AG09319 (cell line): ENCODE measurements at regions not wholly inside any gene's neighbourhood (a gene's known extent, or its start where the extent isn't known, plus 50 kb on each side); places are given as distances from the start of the nearest gene placed in this dataset.

Experiments used
- DNase-seq: peaks from one replicate; pipeline ENCODE4 v3.0.0-alpha.2; 2010; ENCODE audit warnings: low read depth; ENCODE audit errors: extremely low read depth
- CTCF ChIP-seq: IDR thresholded peaks from 2 replicates; pipeline ENCODE4 v1.5.1; 2011; ENCODE audit warnings: low read depth, mild to moderate bottlenecking, inconsistent platforms, low read length, moderate library complexity

GRCh38 chr3:30129765-30130164 lies 476.6 kb upstream of the TGFBR2 start:
- DNase-seq: no peak
- no peak for TF ChIP-seq CTCF

GRCh38 chr3:30130391-30130790 lies 476.0 kb upstream of the TGFBR2 start:
- no peak for DNase-seq
- TF ChIP-seq CTCF: no peak

GRCh38 chr3:30131191-30131590 lies 475.2 kb upstream of the TGFBR2 start:
- no peak for TF ChIP-seq CTCF
- DNase-seq: no peak

GRCh38 chr3:30135190-30135589 lies 471.2 kb upstream of the TGFBR2 start:
- no peak for DNase-seq
- peak; percentile 20; the same call in 1 of the 2 replicates for TF ChIP-seq CTCF

- no peak for TF ChIP-seq CTCF
- no peak for DNase-seq
Observed at GRCh38 chr3:30139283-30139682, 467.1 kb upstream of the TGFBR2 start.

- DNase-seq: no peak
- TF ChIP-seq CTCF: no peak
Observed at GRCh38 chr3:30140356-30141075, 465.9 kb upstream of the TGFBR2 start.

GRCh38 chr3:30141178-30141581 lies 465.2 kb upstream of the TGFBR2 start:
- no peak for TF ChIP-seq CTCF

More at GRCh38 chr3:30141178-30141581, 465.2 kb upstream of the TGFBR2 start:
- DNase-seq: no peak
